Ovary (tissue), 7 donors: ENCODE measurements at regions not wholly inside any gene's neighbourhood (a gene's known extent, or its start where the extent isn't known, plus 50 kb on each side); places are given as distances from the start of the nearest gene placed in this dataset.

Experiments used
- DNase-seq, 5 donors: peaks; one replicate each; pipeline ENCODE4 v3.0.0-alpha.2; 2019 to 2020
- H3K27ac ChIP-seq, 2 donors: fragments of 200-600 bp; one replicate each; pipeline versions ENCODE4 v1.5.1 to v1.8.0; 2019 to 2022
- H3K27me3 ChIP-seq: fragments of 200-600 bp; one replicate; pipeline ENCODE4 v1.8.0; 2022
- H3K36me3 ChIP-seq: fragments of 200-600 bp; sonication (generic); one replicate; pipeline ENCODE4 v1.5.1; 2019
- H3K4me1 ChIP-seq: one replicate; pipeline ENCODE4 v1.8.1; 2013; ENCODE audit warnings: mild to moderate bottlenecking, moderate library complexity; ENCODE audit not compliant: insufficient read depth
- H3K4me3 ChIP-seq: fragments of 200-600 bp; sonication (generic); one replicate; pipeline ENCODE4 v1.5.1; 2017
- H3K9me3 ChIP-seq, 2 donors: fragments of 200-600 bp in 1 of 2; sonication (generic) in 1 of 2; one replicate each; pipeline versions ENCODE4 v1.5.1 to v1.8.1; 2013 to 2019; ENCODE audit warnings: mild to moderate bottlenecking in 1 of 2, moderate library complexity in 1 of 2
- EP300 ChIP-seq: sonication (generic); formaldehyde crosslinking; IDR thresholded peaks from one replicate; pipeline ENCODE4 v1.6.1; 2017; ENCODE audit warnings: antibody characterized with exemption
- POLR2A ChIP-seq: fragments of 450-650 bp; IDR thresholded peaks from one replicate; pipeline ENCODE4 v1.6.1; 2017; ENCODE audit warnings: antibody characterized with exemption, mild to moderate bottlenecking, moderate library complexity
- WGBS, 3 donors: extraction: QIAGEN DNeasy Blood & Tissue Kit in 1 of 3; methylation state at CpG; one replicate each; pipeline versions ENCODE4 v1.1.5 to v1.1.7; 2013 to 2017; 5-methylcytosine and 5-hydroxymethylcytosine counted together
- intact Hi-C, 4 donors: fragments of 100-400 bp; cut with DNase I; formaldehyde crosslinking; loops; one replicate each; pipeline versions ENCODE4 v1.11.0 to v1.15.1; 2022 to 2023
- TF ChIP-seq, protein P1 (sequence below), 3 donors: fragments of 450-650 bp in 2 of 3; fragments of 200-600 bp in 1 of 3; IDR thresholded peaks; one replicate each; pipeline versions ENCODE4 v1.5.1 to v1.8.0; 2016 to 2022; ENCODE audit warnings: antibody characterized with exemption in 3 of 3, mild to moderate bottlenecking in 1 of 3
- donor health status: DM: no; HTN: no; CAD: no; lungs with moderate emphysema.
- donor health status: DM: no; HTN: no; CAD: no.
- donor health status: Bipolar disorder and iron deficiency.
- donor health status: DM: no; HTN: no; CAD: no.
- donor health status: DM: yes; HTN: yes; CAD: no.

DNA sequence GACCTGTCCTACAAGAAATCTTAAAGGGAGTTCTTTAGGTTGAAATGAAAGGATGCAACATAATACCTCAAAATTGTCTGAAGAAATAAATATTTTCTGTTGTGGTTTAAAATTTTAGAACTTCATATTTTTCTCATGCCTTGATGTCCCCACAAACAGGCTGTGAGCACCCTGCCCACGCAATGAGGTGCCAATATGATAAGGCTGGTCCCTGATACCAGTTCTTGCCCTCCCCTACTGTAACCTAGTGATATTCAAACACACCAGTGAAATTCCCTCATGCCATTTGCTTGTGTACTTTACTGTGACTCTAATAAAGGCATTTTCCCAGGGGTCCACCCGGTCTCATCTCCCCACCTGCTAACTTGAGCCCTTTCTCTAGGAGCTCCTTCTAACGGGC lies 67.3 kb upstream of the SIRPG start:
- TF ChIP-seq POLR2A (no peak), EP300 (no peak)
- TF ChIP-seq, protein P1, sequence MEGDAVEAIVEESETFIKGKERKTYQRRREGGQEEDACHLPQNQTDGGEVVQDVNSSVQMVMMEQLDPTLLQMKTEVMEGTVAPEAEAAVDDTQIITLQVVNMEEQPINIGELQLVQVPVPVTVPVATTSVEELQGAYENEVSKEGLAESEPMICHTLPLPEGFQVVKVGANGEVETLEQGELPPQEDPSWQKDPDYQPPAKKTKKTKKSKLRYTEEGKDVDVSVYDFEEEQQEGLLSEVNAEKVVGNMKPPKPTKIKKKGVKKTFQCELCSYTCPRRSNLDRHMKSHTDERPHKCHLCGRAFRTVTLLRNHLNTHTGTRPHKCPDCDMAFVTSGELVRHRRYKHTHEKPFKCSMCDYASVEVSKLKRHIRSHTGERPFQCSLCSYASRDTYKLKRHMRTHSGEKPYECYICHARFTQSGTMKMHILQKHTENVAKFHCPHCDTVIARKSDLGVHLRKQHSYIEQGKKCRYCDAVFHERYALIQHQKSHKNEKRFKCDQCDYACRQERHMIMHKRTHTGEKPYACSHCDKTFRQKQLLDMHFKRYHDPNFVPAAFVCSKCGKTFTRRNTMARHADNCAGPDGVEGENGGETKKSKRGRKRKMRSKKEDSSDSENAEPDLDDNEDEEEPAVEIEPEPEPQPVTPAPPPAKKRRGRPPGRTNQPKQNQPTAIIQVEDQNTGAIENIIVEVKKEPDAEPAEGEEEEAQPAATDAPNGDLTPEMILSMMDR (IDR thresholded peaks at IDR 0.05) = no peak
- intact Hi-C loops = no loop called here
- H3K9me3 ChIP-seq = no peaks in the 10 kb centered on the region
- no peaks in the 10 kb centered on the region for H3K4me1 ChIP-seq
- no peak for DNase-seq
- H3K27me3 ChIP-seq = no peaks in the 10 kb centered on the region
- no peaks in the 10 kb centered on the region for H3K36me3 ChIP-seq
- no peak overlapping the region for H3K27ac ChIP-seq
- WGBS, 3 donors = 58 to 73% (median 59%) methylated on average over 3 of the region's 3 CpGs
- H3K4me3 ChIP-seq = no peak overlapping the region

DNA sequence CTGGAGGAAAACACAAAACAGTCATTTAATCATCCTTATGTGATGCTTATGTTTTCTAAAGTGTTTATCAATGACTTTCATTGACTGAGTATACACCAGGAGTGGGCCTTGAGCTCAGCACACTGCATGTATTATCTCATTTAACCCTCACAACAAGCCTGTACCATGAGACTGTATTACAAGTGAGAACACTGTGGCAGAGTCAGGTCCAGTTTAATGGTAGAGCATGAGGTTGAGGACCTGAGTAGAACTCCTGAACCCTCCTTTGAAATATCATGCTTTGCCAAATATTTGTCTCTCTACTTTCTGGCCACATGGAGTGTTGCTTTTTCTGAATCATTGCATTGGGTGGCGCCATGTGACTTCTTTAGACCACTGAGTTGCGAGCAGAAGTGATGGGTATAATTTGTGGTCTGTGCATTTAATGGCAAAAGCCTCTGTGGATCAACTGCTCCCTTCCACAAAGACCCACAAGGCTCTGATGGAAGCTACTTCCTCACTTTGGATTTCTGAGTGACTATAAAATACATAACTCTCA lies 65.0 kb upstream of the SIRPG start:
- no peak overlapping the region for H3K27ac ChIP-seq
- TF ChIP-seq EP300 = no peak
- TF ChIP-seq POLR2A = no peak
- H3K4me3 ChIP-seq = no peak overlapping the region
- H3K27me3 ChIP-seq = no peaks in the 10 kb centered on the region
- no peaks in the 10 kb centered on the region for H3K36me3 ChIP-seq
- intact Hi-C loops = no loop called here
- DNase-seq = no peak
- WGBS, 3 donors = 70 to 82% (median 72%) methylated on average over 2 of the region's 2 CpGs
- H3K4me1 ChIP-seq = no peaks in the 10 kb centered on the region
- H3K9me3 ChIP-seq = no peaks in the 10 kb centered on the region

DNA sequence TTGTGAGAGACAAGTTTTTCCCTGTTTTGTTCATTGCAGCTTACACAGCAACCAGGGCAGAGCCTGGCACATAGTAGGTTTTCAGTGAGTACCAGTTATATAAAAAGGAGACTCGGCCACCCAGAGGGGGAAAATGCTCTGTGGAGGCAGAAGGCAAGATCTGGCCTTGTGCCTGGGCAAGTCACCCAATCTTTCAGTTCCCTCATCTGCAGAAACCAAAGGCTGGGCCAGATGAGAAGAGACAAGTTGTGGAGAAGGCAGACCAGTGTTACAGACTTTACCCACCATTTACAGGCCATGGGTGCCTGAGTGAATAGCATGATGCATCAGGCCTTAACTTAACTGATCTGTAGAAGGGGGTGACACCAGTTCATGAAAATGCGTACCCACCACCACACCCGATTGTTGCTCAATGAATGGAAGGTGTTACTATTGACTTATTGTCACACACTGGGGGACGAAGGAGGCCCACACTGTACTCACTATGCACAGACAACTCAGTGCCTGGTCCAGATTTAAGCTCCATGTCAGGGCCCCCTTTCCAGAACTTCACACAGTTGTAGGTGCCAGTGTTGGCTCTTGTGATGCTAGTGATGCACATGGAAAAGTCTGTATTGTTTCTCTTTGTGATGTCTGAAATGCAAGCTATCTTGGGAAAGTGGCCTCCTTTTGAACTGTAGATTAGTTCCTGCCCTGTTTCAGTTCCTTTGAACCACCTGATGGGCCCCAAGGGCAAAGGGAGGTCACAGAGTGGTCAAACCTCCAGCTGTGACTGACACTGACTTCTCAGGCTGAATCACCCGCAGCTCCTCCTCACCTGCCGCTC lies 64.3 kb upstream of the SIRPG start:
- Histone ChIP-seq H3K27me3 (no peaks in the 10 kb centered on the region), H3K27ac (no peak overlapping the region), H3K36me3 (no peaks in the 10 kb centered on the region), H3K9me3 (no peaks in the 10 kb centered on the region), H3K4me3 (no peak overlapping the region), H3K4me1 (no peaks in the 10 kb centered on the region)
- TF ChIP-seq POLR2A (no peak), EP300 (no peak)
- TF ChIP-seq, protein P1 (IDR thresholded peaks at IDR 0.05) = no peak
- 51 to 67% (median 52%) methylated on average over 6 of the region's 6 CpGs for WGBS, 3 donors
- intact Hi-C loops = no loop called here
- DNase-seq = no peak

DNA sequence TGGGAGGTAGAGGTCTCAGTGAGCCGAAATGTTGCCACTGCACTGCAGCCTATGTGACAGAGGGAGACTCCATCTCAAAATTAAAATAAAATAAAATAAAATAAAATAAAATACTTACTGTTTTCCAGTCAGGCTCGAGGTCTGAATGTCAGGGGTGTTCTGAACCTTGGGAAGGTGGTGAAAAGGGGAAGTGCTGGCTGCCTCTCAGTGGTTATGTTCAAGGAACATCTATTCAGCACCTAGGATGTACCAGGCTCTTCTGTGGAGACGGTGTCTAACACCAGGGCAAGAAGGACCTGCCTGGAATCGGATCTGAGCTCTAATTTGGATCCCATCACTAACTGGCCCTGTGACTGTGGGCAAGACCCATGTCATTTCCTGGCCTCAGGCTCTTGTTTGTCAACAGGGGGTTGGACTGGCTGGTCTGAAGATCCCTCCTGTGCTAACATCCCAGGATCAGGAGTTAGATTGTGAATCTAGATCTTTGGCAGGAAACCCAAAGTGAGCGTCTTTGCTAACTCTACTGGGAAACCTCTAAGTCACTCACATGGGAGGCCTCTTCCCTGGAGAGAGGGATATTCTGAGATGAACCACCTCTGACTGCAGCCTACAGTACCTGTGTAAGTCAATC lies 63.4 kb upstream of the SIRPG start:
- intact Hi-C loops = no loop called here
- DNase-seq = no peak
- Histone ChIP-seq H3K36me3 (no peaks in the 10 kb centered on the region), H3K27me3 (no peaks in the 10 kb centered on the region), H3K4me1 (no peaks in the 10 kb centered on the region), H3K9me3 (no peaks in the 10 kb centered on the region), H3K4me3 (no peak overlapping the region), H3K27ac (no peak overlapping the region)
- TF ChIP-seq, protein P1 (IDR thresholded peaks at IDR 0.05) = no peak
- TF ChIP-seq POLR2A (no peak), EP300 (no peak)
- 67 to 77% (median 73%) methylated on average over 5 of the region's 5 CpGs for WGBS, 3 donors

DNA sequence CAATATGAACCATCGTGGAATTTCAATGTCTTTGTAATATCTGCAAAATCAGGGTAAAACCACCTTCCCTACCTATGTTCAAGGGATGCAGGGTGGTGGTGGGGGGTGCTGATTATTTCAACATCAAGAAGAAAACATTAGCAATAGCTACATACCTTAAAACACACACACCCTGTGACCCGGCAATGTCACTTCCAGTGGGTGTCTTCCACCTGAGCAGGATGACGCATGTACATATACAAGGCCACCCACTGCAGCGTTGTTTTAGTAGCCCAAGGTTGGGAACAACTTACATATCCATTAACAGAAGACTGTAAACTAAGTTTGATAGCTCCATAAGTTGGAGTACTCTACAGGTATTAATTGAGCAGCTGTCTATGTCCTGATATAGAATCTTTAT lies 62.6 kb upstream of the SIRPG start:
- TF ChIP-seq EP300 = no peak
- TF ChIP-seq, protein P1 (IDR thresholded peaks at IDR 0.05) = no peak
- TF ChIP-seq POLR2A = no peak
- WGBS, 3 donors = 88 to 92% (median 89%) methylated on average over 4 of the region's 4 CpGs
- Histone ChIP-seq H3K9me3 (no peaks in the 10 kb centered on the region), H3K4me3 (no peak overlapping the region), H3K27me3 (no peaks in the 10 kb centered on the region), H3K36me3 (no peaks in the 10 kb centered on the region), H3K27ac (no peak overlapping the region), H3K4me1 (no peaks in the 10 kb centered on the region)
- no peak for DNase-seq
- intact Hi-C loops = no loop called here
